Type B pancreatic cell (in vitro differentiated cells): ENCODE measurements at regions not wholly inside any gene's neighbourhood (a gene's known extent, or its start where the extent isn't known, plus 50 kb on each side); places are given as distances from the start of the nearest gene placed in this dataset.

Source experiments
- DNase-seq: peaks from one replicate; pipeline ENCODE4 v3.0.0; 2021; ENCODE audit warnings: mixed read lengths; ENCODE audit not compliant: unreplicated experiment; ENCODE audit errors: extremely low spot score
- H3K27ac Mint-ChIP-seq: 2 replicates; pipeline ENCODE4 v1.8.0; 2021; ENCODE audit warnings: mild to moderate bottlenecking, mixed read lengths
- H3K27me3 Mint-ChIP-seq: 2 replicates; pipeline ENCODE4 v1.8.0; 2021; ENCODE audit warnings: mixed read lengths
- H3K36me3 Mint-ChIP-seq: 2 replicates; pipeline ENCODE4 v1.8.0; 2021; ENCODE audit warnings: mixed read lengths
- H3K4me1 Mint-ChIP-seq: one replicate; pipeline ENCODE4 v1.8.0; 2021; ENCODE audit warnings: mixed read lengths; ENCODE audit not compliant: unreplicated experiment
- H3K4me3 Mint-ChIP-seq: 2 replicates; pipeline ENCODE4 v1.8.0; 2021; ENCODE audit warnings: mild to moderate bottlenecking, mixed read lengths
- H3K9me3 Mint-ChIP-seq: 2 replicates; pipeline ENCODE4 v1.8.0; 2021; ENCODE audit warnings: mixed read lengths
- CTCF ChIP-seq: fragments of 200-600 bp; sonication (generic); conservative IDR thresholded peaks from 2 replicates; pipeline ENCODE4 v1.5.0; 2021; ENCODE audit warnings: antibody characterized with exemption, mild to moderate bottlenecking

GRCh38 chr11:128157423-128158298, 429.7 kb downstream of the ETS1 start:
- peaks cover 32% of the 10 kb centered on the region for H3K4me1 Mint-ChIP-seq
- peak; percentile 94 for TF ChIP-seq CTCF
- peak overlapping the region; percentile 77 for H3K4me3 Mint-ChIP-seq
- peak overlapping the region; percentile 50 for H3K27ac Mint-ChIP-seq
- H3K27me3 Mint-ChIP-seq, result no peaks in the 10 kb centered on the region
- no peaks in the 10 kb centered on the region for H3K36me3 Mint-ChIP-seq
- DNase-seq, result no peak
- no peaks in the 10 kb centered on the region for H3K9me3 Mint-ChIP-seq

- Mint-ChIP-seq H3K9me3 (no peaks in the 10 kb centered on the region), H3K4me1 (peaks cover 32% of the 10 kb centered on the region), H3K27ac (no peak overlapping the region), H3K4me3 (no peak overlapping the region), H3K36me3 (no peaks in the 10 kb centered on the region), H3K27me3 (no peaks in the 10 kb centered on the region)
- no peak for TF ChIP-seq CTCF
- DNase-seq, result no peak
Measured at GRCh38 chr11:128156486-128156885, 430.9 kb downstream of the ETS1 start.

- TF ChIP-seq CTCF, result no peak
- H3K27me3 Mint-ChIP-seq, result no peaks in the 10 kb centered on the region
- H3K4me1 Mint-ChIP-seq, result peaks cover 39% of the 10 kb centered on the region
- H3K36me3 Mint-ChIP-seq, result no peaks in the 10 kb centered on the region
- no peak overlapping the region for H3K4me3 Mint-ChIP-seq
- no peak for DNase-seq
- H3K9me3 Mint-ChIP-seq, result no peaks in the 10 kb centered on the region
- H3K27ac Mint-ChIP-seq, result no peak overlapping the region
Measured at GRCh38 chr11:128155590-128155989, 431.8 kb downstream of the ETS1 start.

- no peak for DNase-seq
- H3K27me3 Mint-ChIP-seq, result no peaks in the 10 kb centered on the region
- H3K4me3 Mint-ChIP-seq, result no peak overlapping the region
- no peaks in the 10 kb centered on the region for H3K9me3 Mint-ChIP-seq
- H3K36me3 Mint-ChIP-seq, result no peaks in the 10 kb centered on the region
- no peak for TF ChIP-seq CTCF
- H3K4me1 Mint-ChIP-seq, result peaks cover 44% of the 10 kb centered on the region
- H3K27ac Mint-ChIP-seq, result no peak overlapping the region
Measured at GRCh38 chr11:128153697-128154048, 433.7 kb downstream of the ETS1 start.

- Mint-ChIP-seq H3K9me3 (no peaks in the 10 kb centered on the region), H3K27ac (no peak overlapping the region), H3K4me1 (peaks cover 49% of the 10 kb centered on the region), H3K27me3 (no peaks in the 10 kb centered on the region), H3K4me3 (no peak overlapping the region), H3K36me3 (no peaks in the 10 kb centered on the region)
- no peak for DNase-seq
- TF ChIP-seq CTCF, result no peak
Measured at GRCh38 chr11:128152796-128153696, 434.3 kb downstream of the ETS1 start.
